Psoas muscle (tissue), 7 donors: ENCODE measurements at regions not wholly inside any gene's neighbourhood (a gene's known extent, or its start where the extent isn't known, plus 50 kb on each side); places are given as distances from the start of the nearest gene placed in this dataset.
"Not testable (repeated sequence)": the region's sequence is repeated elsewhere in the genome, so short reads cannot be mapped to it uniquely, and the experiment has no call there.

Source experiments
- ATAC-seq, 4 donors: fragments of 200-7000 bp; cut with Tn5 transposase; one replicate each; pipeline ENCODE4 v1.9.1; 2020; ENCODE audit warnings: moderate library complexity in 3 of 4, mild to moderate bottlenecking in 2 of 4
- DNase-seq, 2 donors: peaks; one replicate each; pipeline ENCODE4 v3.0.0-alpha.2; 2020
- H3K27ac ChIP-seq: fragments of 200-600 bp; one replicate; pipeline ENCODE4 v1.8.0; 2022
- H3K27me3 ChIP-seq, 3 donors: fragments of 200-600 bp in 1 of 3; one replicate each; pipeline versions ENCODE4 v1.6.1 to v1.8.0; 2013 to 2022; ENCODE audit warnings: low read length in 2 of 3, mild to moderate bottlenecking in 2 of 3, moderate library complexity in 1 of 3; ENCODE audit not compliant: insufficient read depth in 3 of 3
- H3K36me3 ChIP-seq, 2 donors: fragments of 200-600 bp in 1 of 2; one replicate each; pipeline versions ENCODE4 v1.6.1 to v1.8.0; 2013 to 2022; ENCODE audit warnings: low read depth in 1 of 2, mild to moderate bottlenecking in 1 of 2, moderate library complexity in 1 of 2; ENCODE audit not compliant: insufficient read depth in 1 of 2
- H3K4me1 ChIP-seq: fragments of 200-600 bp; one replicate; pipeline ENCODE4 v1.8.0; 2022
- H3K4me3 ChIP-seq: fragments of 200-600 bp; one replicate; pipeline ENCODE4 v1.8.0; 2022; ENCODE audit warnings: mild to moderate bottlenecking
- H3K9me3 ChIP-seq: fragments of 200-600 bp; one replicate; pipeline ENCODE4 v1.8.0; 2022
- WGBS, 3 donors: extraction: QIAGEN DNeasy Blood & Tissue Kit; methylation state at CpG; one replicate each; pipeline versions ENCODE4 v1.1.6 to v1.1.7; 2013; 5-methylcytosine and 5-hydroxymethylcytosine counted together
- intact Hi-C, 2 donors: fragments of 100-400 bp; cut with DNase I; formaldehyde crosslinking; loops; one replicate each; pipeline versions ENCODE4 v1.11.0 to v1.14.2; 2022
- TF ChIP-seq, protein P1 (sequence below): fragments of 200-600 bp; IDR thresholded peaks from one replicate; pipeline ENCODE4 v1.8.0; 2022; ENCODE audit warnings: antibody characterized with exemption
- donor health status: healthy with polysubstance abuse.
- donor health status: DM: no; HTN: no; CAD: no; lungs with moderate emphysema.
- donor health status: Bipolar disorder and iron deficiency.
- donor health status: healthy.
- donor health status: DM: yes; HTN: yes; CAD: no.
- donor health status: DM: no; HTN: no; CAD: no.
- donor health status: DM: yes; HTN: yes; CAD: no.

DNA sequence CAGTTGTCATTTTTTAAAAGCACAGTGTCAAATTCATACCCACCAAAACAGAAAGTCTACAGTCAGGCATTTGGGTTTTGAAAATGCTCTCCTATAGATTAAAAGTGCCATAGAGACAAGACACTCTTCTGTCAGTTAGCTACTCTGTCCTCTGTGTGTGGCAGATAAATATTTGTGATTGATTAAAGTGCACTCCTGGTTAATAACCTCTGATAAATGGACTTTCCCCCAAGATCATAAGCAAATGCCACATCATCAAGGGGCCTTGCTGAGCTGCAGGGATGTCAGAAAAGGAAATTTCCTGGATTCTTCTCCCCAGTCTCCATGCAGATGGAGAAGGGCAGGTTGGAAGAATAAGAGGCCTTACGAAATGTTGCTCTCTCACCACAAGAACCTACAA, 1329.5 kb upstream of the TMEM132C start:
- Histone ChIP-seq H3K27me3 (no peaks in the 10 kb centered on the region), H3K27ac (no peak overlapping the region), H3K4me3 (no peak overlapping the region), H3K4me1 (no peaks in the 10 kb centered on the region), H3K9me3 (peaks cover 10% of the 10 kb centered on the region), H3K36me3 (no peaks in the 10 kb centered on the region)
- 85 to 97% (median 87%) methylated on average over 1 of the region's 1 CpG for WGBS, 3 donors
- ATAC-seq: no peak
- intact Hi-C loops: no loop called here
- TF ChIP-seq, protein P1, sequence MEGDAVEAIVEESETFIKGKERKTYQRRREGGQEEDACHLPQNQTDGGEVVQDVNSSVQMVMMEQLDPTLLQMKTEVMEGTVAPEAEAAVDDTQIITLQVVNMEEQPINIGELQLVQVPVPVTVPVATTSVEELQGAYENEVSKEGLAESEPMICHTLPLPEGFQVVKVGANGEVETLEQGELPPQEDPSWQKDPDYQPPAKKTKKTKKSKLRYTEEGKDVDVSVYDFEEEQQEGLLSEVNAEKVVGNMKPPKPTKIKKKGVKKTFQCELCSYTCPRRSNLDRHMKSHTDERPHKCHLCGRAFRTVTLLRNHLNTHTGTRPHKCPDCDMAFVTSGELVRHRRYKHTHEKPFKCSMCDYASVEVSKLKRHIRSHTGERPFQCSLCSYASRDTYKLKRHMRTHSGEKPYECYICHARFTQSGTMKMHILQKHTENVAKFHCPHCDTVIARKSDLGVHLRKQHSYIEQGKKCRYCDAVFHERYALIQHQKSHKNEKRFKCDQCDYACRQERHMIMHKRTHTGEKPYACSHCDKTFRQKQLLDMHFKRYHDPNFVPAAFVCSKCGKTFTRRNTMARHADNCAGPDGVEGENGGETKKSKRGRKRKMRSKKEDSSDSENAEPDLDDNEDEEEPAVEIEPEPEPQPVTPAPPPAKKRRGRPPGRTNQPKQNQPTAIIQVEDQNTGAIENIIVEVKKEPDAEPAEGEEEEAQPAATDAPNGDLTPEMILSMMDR: no peak
- DNase-seq: no peak

DNA sequence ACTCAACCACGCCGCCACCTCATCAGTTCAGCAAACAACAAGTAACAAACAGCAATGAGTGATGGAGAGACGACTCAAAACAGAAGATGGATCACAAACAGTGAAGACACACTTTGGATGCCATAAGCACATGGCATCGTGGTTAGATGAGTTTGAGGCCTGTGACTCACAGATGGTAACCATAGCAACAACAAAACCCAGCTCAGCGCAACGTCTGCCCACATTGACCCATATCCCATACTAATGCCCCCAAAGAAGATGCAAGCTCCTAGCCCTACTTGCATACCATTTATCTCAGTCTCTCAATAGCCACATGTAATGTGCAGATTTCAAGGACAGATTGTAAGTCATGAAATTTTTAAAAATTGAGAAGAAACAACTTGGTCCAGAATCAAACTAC, 1322.3 kb upstream of the TMEM132C start:
- intact Hi-C loops: no loop called here
- no peak overlapping the region for H3K27ac ChIP-seq
- TF ChIP-seq, protein P1: no peak
- no peak for ATAC-seq
- DNase-seq: no peak
- WGBS, 3 donors: 77 to 85% (median 81%) methylated on average over 6 of the region's 6 CpGs
- no peak overlapping the region for H3K4me3 ChIP-seq
- H3K4me1 ChIP-seq: no peaks in the 10 kb centered on the region
- no peaks in the 10 kb centered on the region for H3K36me3 ChIP-seq
- H3K9me3 ChIP-seq: peaks cover 10% of the 10 kb centered on the region
- no peaks in the 10 kb centered on the region for H3K27me3 ChIP-seq

GRCh38 chr12:126946958-126947357, 1320.0 kb upstream of the TMEM132C start:
- DNase-seq, intact Hi-C loops, H3K9me3 ChIP-seq, H3K27ac ChIP-seq, H3K4me3 ChIP-seq, ATAC-seq, H3K36me3 ChIP-seq, H3K4me1 ChIP-seq, H3K27me3 ChIP-seq: not testable (repeated sequence)
- WGBS, 3 donors: 88 to 92% (median 91%) methylated on average over 5 of the region's 7 CpGs

GRCh38 chr12:126949558-126949957, 1317.4 kb upstream of the TMEM132C start:
- DNase-seq: no peak
- WGBS, 3 donors: 60 to 100% (median 71%) methylated on average over 1 of the region's 1 CpG

GRCh38 chr12:126950266-126950665, 1316.7 kb upstream of the TMEM132C start:
- no peak overlapping the region for H3K4me3 ChIP-seq
- intact Hi-C loops: no loop called here
- no peaks in the 10 kb centered on the region for H3K27me3 ChIP-seq
- H3K9me3 ChIP-seq: no peaks in the 10 kb centered on the region
- ATAC-seq: no peak
- TF ChIP-seq, protein P1: no peak
- WGBS, 3 donors: 21 to 32% (median 25%) methylated on average over 6 of the region's 6 CpGs
- no peak overlapping the region for H3K27ac ChIP-seq
- no peaks in the 10 kb centered on the region for H3K36me3 ChIP-seq
- no peak for DNase-seq
- H3K4me1 ChIP-seq: no peaks in the 10 kb centered on the region

More at GRCh38 chr12:126949558-126949957, 1317.4 kb upstream of the TMEM132C start:
- Histone ChIP-seq H3K36me3 (no peaks in the 10 kb centered on the region), H3K9me3 (no peaks in the 10 kb centered on the region), H3K4me1 (no peaks in the 10 kb centered on the region), H3K27ac (no peak overlapping the region), H3K4me3 (no peak overlapping the region), H3K27me3 (no peaks in the 10 kb centered on the region)
- TF ChIP-seq, protein P1: no peak
- no peak for ATAC-seq
- intact Hi-C loops: no loop called here
